Neutrophil (primary cell): ENCODE measurements at regions not wholly inside any gene's neighbourhood (a gene's known extent, or its start where the extent isn't known, plus 50 kb on each side); places are given as distances from the start of the nearest gene placed in this dataset.

Experiments used
- H3K27ac ChIP-seq: fragments of 200-600 bp; sonication (generic); 2 replicates; pipeline ENCODE4 v1.5.1; 2016; ENCODE audit warnings: mild to moderate bottlenecking, moderate library complexity
- H3K27me3 ChIP-seq: fragments of 200-600 bp; sonication (generic); 2 replicates; pipeline ENCODE4 v1.6.0; 2016; ENCODE audit warnings: mild to moderate bottlenecking
- H3K36me3 ChIP-seq: fragments of 200-600 bp; sonication (generic); 2 replicates; pipeline ENCODE4 v1.5.1; 2017
- H3K4me1 ChIP-seq, 2 experiments: fragments of 200-600 bp in 1 of 2; sonication (generic) in 1 of 2; 1 replicate in 1 of 2; 2 replicates in 1 of 2; pipeline versions ENCODE4 v1.5.1 to v1.6.1; 2013 to 2016; ENCODE audit warnings: low read depth in 1 of 2, low read length in 1 of 2, mild to moderate bottlenecking in 1 of 2, moderate library complexity in 1 of 2; ENCODE audit not compliant: control insufficient read depth in 1 of 2, insufficient read depth in 1 of 2
- H3K4me3 ChIP-seq, 2 experiments: fragments of 200-600 bp in 1 of 2; sonication (generic) in 1 of 2; 1 replicate in 1 of 2; 2 replicates in 1 of 2; pipeline ENCODE4 v1.5.1; 2013 to 2016; ENCODE audit warnings: low read depth in 1 of 2, low read length in 1 of 2, mild to moderate bottlenecking in 1 of 2, moderate library complexity in 1 of 2
- H3K9me3 ChIP-seq: fragments of 200-600 bp; sonication (generic); 2 replicates; pipeline ENCODE4 v1.5.1; 2016
- TF ChIP-seq, protein P1 (sequence below): fragments of 200-600 bp; sonication (generic); IDR thresholded peaks from 2 replicates; pipeline ENCODE4 v1.5.1; 2016; ENCODE audit warnings: antibody characterized with exemption

DNA sequence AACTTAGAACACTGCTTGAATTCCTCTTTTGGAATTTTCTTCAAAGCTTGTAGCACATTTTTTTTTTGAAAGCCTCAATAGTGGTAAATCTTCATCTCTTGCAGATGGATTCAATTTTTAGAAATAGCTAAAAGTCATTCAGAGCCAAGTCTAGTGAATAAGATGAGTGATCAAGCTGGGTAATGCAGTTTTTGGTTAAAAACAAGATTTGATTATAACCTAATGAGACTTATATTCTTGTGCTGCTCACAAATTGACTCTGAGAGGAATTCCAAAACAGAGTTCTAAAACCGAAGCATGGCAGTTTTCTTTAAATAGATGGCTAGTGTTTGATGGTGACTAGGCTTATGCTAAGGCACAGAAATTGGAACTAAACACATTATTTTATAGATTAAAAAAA, 2072.6 kb upstream of the CELF4 start:
- TF ChIP-seq, protein P1, sequence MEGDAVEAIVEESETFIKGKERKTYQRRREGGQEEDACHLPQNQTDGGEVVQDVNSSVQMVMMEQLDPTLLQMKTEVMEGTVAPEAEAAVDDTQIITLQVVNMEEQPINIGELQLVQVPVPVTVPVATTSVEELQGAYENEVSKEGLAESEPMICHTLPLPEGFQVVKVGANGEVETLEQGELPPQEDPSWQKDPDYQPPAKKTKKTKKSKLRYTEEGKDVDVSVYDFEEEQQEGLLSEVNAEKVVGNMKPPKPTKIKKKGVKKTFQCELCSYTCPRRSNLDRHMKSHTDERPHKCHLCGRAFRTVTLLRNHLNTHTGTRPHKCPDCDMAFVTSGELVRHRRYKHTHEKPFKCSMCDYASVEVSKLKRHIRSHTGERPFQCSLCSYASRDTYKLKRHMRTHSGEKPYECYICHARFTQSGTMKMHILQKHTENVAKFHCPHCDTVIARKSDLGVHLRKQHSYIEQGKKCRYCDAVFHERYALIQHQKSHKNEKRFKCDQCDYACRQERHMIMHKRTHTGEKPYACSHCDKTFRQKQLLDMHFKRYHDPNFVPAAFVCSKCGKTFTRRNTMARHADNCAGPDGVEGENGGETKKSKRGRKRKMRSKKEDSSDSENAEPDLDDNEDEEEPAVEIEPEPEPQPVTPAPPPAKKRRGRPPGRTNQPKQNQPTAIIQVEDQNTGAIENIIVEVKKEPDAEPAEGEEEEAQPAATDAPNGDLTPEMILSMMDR: no peak
- no peaks in the 10 kb centered on the region for H3K9me3 ChIP-seq

DNA sequence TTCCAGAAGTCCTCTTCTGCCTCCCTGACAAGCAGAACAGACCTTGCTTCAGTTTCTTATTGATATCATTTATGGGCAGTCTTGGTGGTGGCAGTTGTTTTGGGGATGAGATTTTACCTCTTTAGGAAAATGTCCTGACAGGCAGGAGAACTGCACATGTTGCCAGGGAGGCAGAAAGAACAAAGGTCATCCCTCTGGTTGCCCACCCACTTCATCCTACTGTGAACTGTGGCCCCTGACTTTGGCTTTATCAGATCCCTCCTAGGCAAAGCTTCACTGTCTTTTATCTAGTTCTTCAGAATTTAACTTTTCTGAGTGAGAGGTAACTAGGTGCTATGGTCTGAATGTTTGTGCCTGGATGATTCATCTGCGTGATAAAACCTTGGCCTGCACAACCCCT, 2071.3 kb upstream of the CELF4 start:
- TF ChIP-seq, protein P1: no peak
- Histone ChIP-seq H3K27ac (no peak overlapping the region), H3K4me3 (no peak overlapping the region), H3K36me3 (no peaks in the 10 kb centered on the region), H3K9me3 (no peaks in the 10 kb centered on the region), H3K27me3 (no peaks in the 10 kb centered on the region), H3K4me1 (no peaks in the 10 kb centered on the region)

More for the DNA sequence above, 2072.6 kb upstream of the CELF4 start:
- Histone ChIP-seq H3K4me3 (no peak overlapping the region), H3K4me1 (no peaks in the 10 kb centered on the region), H3K27ac (no peak overlapping the region), H3K36me3 (no peaks in the 10 kb centered on the region), H3K27me3 (no peaks in the 10 kb centered on the region)

DNA sequence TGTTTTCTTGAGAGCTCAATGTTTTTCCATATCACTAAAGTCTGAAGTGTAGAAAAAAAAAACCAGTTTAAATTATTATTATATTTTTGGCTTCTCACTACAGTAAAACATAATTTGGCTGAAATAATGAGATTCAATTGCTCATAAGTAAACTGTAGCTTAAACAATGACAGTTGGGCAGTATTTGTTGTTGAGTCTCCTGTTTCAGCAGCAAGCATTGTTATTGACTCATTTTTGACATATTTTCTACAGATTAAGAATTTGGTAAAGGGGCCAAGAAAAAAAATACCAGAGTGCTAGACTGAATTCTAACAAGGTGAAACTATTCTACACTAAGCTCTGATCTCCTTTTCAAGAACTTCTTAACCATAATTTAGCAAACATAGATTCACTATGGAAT, 2070.4 kb upstream of the CELF4 start:
- Histone ChIP-seq H3K36me3 (no peaks in the 10 kb centered on the region), H3K27ac (no peak overlapping the region), H3K4me1 (no peaks in the 10 kb centered on the region), H3K4me3 (no peak overlapping the region), H3K9me3 (no peaks in the 10 kb centered on the region), H3K27me3 (no peaks in the 10 kb centered on the region)
- TF ChIP-seq, protein P1: no peak

DNA sequence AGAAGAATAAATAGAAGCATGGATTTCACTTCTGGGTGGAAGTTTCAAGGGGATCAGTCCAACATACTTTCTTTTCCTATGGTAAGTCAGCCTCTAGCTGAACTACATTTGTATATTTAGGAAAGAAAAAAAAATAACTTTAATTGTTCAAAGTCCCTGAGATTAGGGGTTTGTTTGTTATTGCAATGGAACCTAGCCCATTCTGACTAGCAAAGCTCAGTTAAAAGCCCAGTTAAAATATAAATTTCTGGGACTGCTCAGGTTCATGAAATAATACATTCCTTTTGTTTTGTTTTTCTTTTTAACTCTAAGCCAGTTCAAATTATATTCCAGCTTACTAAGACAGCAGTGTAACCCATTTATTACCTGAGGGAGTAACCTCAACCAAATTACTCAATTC, 2069.6 kb upstream of the CELF4 start:
- Histone ChIP-seq H3K4me1 (no peaks in the 10 kb centered on the region), H3K36me3 (no peaks in the 10 kb centered on the region), H3K4me3 (no peak overlapping the region), H3K9me3 (no peaks in the 10 kb centered on the region), H3K27ac (no peak overlapping the region), H3K27me3 (no peaks in the 10 kb centered on the region)
- TF ChIP-seq, protein P1: no peak

DNA sequence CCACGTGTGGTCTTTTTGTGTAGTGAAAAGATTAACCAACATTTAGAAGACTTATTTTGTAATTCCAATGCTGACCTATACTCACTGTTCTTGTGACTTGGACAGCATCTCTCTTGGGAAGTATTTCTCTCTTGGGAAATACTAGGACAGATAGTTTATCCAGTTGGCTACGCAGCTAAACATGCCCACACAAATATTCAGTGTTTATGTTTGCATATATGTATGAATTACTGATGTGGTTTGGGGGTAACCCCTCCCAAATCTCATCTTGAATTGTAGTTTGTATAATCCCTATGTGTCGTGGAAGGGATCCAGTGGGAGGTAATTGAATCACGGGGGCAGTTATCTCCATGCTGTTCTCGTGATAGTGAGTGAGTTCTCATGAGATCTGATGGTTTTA, 2062.3 kb upstream of the CELF4 start:
- Histone ChIP-seq H3K27me3 (no peaks in the 10 kb centered on the region), H3K27ac (no peak overlapping the region), H3K4me3 (no peak overlapping the region), H3K4me1 (no peaks in the 10 kb centered on the region), H3K36me3 (no peaks in the 10 kb centered on the region), H3K9me3 (no peaks in the 10 kb centered on the region)
- TF ChIP-seq, protein P1: no peak

DNA sequence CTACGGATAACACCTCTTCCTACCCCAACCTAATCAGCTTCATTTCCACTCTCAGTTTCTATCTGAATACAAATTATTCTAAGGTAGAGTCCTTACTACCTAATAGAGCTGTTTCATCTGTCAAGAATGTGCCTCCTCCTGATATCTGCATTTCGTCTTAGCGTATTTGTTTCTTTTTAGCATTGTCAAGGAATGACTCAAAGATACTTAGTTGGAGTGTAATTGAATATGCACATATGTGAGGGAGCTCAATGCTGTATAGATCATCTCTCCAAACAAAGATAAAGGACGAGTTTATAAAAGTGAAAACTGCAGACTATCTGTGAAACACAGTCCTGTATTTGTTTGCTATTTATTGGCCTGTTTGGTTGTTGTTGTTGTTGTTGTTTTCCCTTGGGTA, 2059.4 kb upstream of the CELF4 start:
- Histone ChIP-seq H3K36me3 (no peaks in the 10 kb centered on the region), H3K27ac (no peak overlapping the region), H3K4me1 (no peaks in the 10 kb centered on the region), H3K27me3 (no peaks in the 10 kb centered on the region), H3K9me3 (no peaks in the 10 kb centered on the region), H3K4me3 (no peak overlapping the region)
- TF ChIP-seq, protein P1: no peak
